HG03108 (cell line): ENCODE measurements at regions not wholly inside any gene's neighbourhood (a gene's known extent, or its start where the extent isn't known, plus 50 kb on each side); places are given as distances from the start of the nearest gene placed in this dataset.

Source experiments
- ATAC-seq: cut with Tn5 transposase; IDR thresholded peaks from one replicate; pipeline ENCODE4 v1.9.1; 2021; ENCODE audit warnings: moderate library complexity; ENCODE audit not compliant: unreplicated experiment

- no peak for ATAC-seq
Observed at GRCh38 chr22:47298017-47298785, 535.8 kb downstream of the TBC1D22A start.

GRCh38 chr22:47297261-47298016 is 535.0 kb downstream of the TBC1D22A start:
- no peak for ATAC-seq

- no peak for ATAC-seq
Observed at GRCh38 chr22:47296405-47297260, 534.2 kb downstream of the TBC1D22A start.

GRCh38 chr22:47295982-47296381 is 533.5 kb downstream of the TBC1D22A start:
- ATAC-seq, result no peak

GRCh38 chr22:47295226-47295901 is 532.9 kb downstream of the TBC1D22A start:
- ATAC-seq, result no peak

- ATAC-seq, result no peak
Observed at GRCh38 chr22:47294576-47294975, 532.1 kb downstream of the TBC1D22A start.

- ATAC-seq, result no peak
Observed at GRCh38 chr22:47294222-47294532, 531.7 kb downstream of the TBC1D22A start.

GRCh38 chr22:47293368-47294221 is 531.1 kb downstream of the TBC1D22A start:
- ATAC-seq, result no peak

- ATAC-seq, result no peak
Observed at GRCh38 chr22:47292546-47293320, 530.3 kb downstream of the TBC1D22A start.

- ATAC-seq, result no peak
Observed at GRCh38 chr22:47291565-47292495, 529.4 kb downstream of the TBC1D22A start.

- ATAC-seq, result no peak
Observed at GRCh38 chr22:47290706-47291430, 528.4 kb downstream of the TBC1D22A start.

- no peak for ATAC-seq
Observed at GRCh38 chr22:47289336-47289985, 527.0 kb downstream of the TBC1D22A start.

- ATAC-seq, result no peak
Observed at GRCh38 chr22:47288680-47289079, 526.2 kb downstream of the TBC1D22A start.

GRCh38 chr22:47287516-47287915 is 525.1 kb downstream of the TBC1D22A start:
- no peak for ATAC-seq

GRCh38 chr22:47286590-47286989 is 524.1 kb downstream of the TBC1D22A start:
- ATAC-seq, result no peak

- no peak for ATAC-seq
Observed at GRCh38 chr22:47285981-47286380, 523.5 kb downstream of the TBC1D22A start.

GRCh38 chr22:47284822-47285221 is 522.4 kb downstream of the TBC1D22A start:
- no peak for ATAC-seq
